NCI-H2171 (cell line): ENCODE measurements at regions not wholly inside any gene's neighbourhood (a gene's known extent, or its start where the extent isn't known, plus 50 kb on each side); places are given as distances from the start of the nearest gene placed in this dataset.

ENCODE experiments used
- DNase-seq: peaks from one replicate; lab custom pipeline; 2025; lab: John Stamatoyannopoulos, UW

DNA sequence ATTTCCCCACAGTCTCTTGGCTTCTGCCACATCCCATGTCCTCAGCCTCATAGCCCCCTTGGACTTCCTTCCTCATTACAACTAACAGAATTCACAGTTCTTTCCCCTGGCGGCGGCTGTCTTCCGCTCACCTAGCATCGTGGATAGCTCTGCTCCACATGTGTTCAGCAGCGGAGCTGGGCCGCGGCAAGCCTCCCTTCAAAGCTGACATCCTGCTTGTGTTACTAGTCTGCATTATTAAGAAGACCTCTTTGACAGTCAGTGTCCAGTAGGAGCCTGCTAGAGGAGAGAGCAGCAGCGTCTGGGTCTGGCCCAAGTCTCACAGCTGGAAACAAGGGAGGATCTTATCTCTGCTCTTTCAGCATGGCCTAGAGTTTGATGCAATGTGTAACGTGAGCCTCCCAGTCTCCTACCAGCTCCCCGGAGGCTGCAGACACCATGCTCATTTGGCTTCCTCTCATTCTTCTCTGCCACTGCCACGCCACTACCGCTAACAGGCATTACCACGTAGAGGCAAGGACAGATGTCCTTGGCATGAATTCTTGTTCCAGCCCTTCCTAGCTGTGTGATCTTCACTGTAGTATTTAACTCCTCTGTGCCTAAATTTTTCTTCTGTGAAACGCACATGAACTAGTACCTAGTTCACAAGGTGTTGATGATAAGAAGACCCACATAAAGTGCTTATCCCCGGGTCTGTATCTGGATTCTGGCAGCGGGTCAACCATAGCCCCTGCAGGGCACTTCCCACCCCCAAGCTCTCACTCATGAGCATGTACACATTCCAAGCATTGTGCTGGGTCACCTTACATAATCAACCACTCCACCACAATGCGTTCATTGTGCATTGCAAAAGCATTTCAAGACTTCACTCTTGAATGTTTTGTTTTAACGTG, 107.1 kb upstream of the BACH2 start:
- DNase-seq, result no peak

DNA sequence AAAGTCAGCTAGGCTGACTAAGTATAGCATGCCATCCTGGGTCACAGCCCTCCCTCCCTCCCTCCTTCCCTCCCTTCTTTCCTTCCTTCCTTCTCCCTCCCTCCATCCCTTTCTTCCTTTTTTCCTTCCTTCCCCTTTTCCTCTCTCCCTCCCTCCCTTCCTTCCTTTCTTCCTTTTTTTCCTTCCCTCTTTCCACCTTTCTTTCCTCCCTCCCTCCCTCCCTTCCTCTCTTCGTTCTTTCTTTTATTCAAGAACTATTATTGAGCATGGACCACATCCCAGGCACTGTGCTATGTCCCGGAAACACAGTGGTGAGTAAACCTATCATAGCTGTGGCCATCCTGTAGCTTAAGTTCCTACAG, 106.2 kb upstream of the BACH2 start:
- DNase-seq, result no peak

DNA sequence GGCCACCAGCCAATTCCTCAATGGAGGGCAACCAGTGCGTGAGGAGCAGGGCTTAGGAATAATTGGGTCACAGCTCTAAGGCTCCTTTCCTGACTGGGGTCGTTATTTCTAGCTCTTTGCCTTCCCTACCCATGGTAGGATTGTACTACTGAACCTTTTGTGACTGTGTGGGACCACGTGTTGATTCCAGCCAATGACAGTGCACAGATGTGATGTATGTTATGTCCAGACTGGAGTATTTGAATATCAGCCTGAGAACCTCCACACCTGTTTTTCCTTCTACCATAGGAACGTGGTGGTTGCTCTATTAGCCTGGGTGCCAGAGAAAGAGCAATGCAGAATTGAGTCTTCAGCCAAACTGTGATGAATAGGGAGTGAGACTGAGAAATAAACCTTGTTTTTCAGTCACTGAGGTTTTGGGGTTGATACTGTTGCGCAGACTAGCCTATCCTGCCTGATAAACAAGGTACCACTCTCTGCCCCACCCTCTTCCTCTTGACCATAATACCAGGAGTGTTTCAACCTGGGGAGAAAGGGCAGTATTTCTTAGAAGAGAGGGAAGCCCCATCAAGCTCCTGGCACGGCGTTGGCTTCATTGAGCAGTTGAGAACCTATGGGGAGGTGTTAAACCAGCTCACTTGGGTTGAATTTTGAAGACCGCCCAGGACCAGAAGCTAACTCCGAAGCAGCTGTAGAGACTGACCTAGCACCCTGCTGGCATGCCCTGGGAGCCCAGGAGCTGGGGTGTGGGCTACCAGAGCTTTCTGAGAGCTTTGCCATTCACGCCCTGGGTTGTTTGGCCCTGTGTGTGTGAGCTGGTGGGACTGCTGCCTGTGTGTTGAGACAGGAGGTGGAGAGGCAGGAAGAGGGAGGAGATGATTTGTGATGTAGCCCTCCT, 105.5 kb upstream of the BACH2 start:
- no peak for DNase-seq

DNA sequence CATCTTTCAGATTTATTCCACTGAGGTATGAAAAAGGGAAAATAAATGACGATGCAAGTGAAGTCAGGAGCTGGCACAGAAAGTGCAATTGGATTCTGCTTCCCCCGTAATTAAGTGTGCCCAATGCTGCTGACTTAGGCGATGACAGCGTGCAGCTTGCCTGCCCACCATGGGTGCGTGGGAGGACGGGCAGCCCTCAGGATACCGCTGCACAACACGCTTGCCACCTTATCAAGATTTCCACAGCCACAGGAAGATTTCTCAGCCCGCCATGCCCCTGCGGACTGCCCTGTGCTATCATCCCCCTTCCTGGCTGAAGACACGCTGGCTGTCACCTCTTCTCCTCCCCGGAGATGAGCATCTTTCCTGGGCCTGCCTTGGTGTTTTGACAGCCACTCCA, 103.3 kb upstream of the BACH2 start:
- DNase-seq, result no peak

DNA sequence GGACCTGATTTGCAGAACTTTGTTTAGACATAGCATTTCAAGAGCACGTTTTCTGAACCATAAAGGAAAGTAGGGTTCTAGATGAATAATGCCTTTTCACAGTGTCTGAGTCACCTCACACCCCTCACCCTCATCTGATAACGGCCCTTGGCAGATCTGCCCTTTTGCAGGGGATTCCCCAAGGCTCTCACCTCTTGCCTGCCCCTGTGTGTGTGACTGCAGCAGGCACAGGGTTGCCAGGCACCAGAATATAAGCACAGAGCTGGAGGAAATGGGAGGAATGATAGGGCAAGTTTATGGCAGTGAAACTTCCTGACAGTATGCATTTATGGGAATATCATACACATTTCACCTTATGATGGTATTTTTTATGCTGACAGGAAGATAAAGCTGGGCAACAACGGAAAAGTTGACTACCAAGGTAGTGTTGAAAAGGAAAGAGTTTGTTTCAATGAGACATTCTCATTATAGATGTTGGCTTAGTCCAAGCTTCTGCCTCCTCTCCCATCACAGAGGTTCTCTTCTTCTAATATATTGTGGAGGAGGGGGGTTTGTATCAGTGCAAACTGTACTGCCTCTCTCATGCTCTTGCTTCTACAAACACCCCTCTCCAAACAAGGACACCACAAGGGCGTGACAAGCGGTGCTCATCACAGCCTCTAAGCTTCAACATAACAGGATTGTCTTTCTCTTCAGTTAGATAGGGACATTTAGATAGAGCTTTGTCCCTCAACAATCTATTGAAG, 101.5 kb upstream of the BACH2 start:
- no peak for DNase-seq

DNA sequence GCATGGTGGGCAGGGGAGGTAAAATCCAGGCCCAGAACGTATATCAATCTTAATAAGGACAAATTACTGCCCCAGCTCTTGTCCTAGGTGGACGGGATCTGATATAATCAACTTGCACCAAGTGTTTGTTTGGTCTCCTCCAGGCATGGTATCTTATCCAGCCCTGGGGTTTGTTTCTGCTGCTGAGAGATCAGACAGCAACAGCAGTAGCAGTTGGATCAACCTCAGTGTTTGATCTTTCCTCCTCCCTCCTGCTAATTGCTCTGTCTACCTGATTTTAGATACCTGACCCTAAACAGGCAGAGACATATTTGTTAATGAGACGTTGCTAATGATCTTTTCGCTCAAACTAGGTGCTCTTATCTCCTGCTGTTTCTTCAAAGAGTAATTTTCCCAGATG, 100.4 kb upstream of the BACH2 start:
- no peak for DNase-seq

DNA sequence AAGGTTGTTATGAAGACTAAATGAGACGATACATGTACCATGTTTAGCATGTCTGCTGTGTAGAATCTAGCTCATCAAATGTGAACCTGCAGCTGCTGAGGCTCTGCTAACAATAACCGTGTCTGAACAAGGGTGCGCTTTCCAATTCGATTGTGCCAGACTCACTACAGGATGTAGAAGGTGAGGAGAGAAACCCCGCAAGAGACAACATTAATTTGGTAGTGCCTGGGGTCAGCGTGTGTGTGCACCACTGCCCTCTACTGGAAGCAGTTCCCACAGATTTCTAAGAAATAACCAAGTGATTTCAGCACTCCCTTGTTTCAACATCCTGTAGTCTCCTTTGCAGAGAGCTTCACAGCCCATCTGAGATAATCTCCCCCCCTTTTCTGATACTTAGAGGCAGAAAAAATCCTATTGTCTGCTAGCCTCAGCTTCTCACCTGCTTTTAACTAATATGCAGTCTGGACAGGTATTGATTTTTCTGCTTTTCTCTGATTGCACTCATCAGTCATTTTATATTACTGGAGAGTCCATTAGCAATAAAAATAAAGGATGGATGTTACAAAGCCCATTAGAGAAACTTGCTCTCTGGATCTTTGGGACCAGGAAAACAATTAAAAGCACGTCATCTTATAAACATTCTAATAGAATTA, 96.7 kb upstream of the BACH2 start:
- DNase-seq, result peak; percentile 29

DNA sequence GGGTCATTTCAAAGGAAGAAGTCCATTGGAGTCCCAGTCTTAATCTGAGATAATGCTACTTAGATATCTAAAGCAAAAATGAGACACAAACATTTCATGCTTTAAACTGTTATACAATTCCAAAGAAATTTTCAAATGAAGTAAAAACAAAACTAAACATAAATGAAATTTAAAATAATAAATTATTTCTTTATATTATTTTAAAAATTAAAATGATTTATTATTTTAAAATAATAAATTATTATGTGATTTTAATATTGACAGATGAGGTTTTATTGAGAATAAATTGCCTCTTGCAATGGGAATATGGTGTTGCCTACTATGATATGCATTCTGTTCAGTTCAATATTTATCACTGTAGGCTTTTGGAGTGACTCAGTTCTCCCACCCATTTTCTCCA, 93.7 kb upstream of the BACH2 start:
- no peak for DNase-seq

DNA sequence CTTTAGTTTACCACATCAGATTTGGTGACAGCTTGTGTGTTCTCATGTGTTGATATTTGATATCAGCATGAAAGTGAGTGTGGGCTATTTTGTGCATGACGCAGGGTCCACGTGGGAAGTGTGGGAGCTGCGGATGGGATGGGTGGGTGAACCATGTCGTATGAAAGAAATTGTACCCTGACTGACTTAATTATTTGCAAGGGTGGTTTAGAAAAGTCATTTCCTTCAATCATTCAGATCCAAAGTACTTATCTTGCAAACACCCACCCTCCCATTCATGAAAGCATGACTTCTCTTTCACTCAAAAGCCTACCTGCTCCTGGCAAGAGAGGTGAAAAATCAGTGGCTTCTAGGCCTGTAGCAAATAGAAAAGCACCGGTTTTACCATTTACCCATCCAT, 91.8 kb upstream of the BACH2 start:
- peak; percentile 71 for DNase-seq

DNA sequence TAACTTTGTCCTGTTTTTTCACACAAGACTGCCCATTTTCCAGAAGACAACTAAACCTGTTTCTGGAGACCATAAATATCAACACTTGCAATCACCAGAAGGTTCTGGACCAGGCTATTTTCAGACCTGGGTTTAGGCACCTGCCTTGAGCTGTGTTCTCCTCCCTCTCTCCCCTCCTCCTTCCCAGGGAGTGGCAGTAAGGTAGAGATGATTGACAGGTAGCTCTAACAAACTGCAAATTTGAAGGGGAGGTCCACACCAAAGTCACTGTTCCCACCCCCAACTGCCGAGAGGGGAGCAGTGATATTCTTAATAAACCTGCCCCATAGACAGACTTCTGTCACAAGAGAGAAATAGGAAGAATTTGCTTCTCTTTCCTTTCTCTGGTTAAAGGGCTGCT, 91.2 kb upstream of the BACH2 start:
- no peak for DNase-seq

DNA sequence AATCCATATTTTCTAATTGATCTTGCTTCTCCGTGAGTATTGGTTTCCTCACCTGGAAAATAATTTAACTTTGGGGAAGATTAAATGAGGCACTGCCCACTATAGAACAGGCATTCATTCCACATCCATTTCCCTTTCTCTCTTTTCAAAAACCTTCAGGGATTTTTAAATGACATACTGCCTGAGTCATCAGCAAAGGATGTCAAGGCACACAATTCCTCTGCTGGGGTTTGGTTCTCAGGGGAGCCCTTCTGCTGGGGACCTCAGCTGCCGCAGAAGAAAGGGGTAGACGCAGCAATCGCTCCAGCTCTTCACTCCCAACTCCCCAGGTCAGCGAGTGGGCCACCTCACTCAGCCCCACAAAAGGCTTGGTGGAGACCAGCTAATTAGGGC, 90.7 kb upstream of the BACH2 start:
- no peak for DNase-seq

DNA sequence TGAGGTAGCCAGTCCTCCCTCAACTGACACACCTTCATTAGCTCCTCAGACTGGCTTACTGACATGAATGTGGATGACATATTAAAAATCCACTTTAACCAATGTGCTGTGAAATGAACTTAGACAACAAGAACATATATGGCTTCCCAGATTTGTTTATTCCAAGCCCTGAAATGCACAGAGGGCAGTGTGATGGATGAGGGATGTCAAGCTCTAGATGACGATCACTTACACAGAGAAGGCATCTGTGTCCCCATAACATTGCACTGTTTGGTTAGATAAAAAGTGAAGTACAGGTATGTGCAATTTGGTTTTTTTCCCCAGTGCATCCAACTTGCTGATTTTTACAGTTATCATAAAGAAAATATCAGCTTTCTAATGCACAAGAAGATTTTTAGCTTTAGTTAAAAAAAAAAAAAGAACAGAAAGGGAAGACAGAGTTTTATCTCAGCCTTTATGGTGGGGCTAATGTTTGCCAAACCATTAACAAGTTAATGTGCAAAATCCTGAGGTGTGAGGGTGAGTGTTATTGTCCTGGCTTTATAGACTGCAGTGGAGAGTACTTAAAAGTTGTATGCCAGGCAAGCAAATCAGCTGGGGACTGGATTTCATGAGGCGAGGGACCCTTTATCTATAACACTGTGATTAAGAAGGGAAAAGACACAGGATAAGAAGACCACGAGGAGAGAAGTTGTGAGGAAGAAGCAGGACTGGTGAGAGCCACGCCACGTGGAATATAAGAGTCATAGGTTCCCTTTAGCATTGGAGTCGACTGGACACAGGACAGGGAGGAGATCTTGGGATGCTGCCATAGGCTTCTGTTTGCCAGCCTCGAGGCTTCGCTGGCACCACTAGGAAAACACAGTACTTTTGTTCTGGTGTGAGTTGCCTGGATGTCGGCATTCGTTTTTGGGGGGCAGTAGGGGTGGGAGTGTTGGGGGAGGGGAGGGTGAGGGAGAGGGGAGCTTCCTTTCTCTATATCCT, 90.0 kb upstream of the BACH2 start:
- no peak for DNase-seq

DNA sequence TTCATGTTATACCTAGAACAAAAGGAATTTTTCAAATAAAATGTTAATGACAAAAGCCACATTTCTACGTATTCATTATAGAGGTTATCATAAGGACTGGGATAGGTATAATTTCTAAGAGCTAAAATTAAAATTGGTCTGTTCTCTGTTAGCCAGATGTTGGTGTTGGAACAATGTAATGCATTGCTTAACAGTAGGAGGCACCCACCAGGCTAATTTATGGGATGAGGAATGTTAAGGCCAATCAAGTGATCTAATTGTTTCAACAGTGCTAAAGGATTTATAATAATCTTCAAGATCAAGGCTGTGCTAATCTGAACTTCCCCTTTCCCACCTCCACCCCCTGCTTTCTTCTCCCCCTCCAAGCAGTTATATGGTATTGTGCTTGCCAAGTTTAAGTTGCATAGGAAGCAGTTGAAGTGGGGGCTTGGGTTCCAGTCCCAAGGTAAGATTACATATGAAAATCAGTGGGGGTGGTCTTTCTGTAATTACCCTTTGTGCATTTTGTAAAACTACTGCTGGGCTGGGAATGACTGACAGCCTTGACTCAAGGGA, 89.2 kb upstream of the BACH2 start:
- DNase-seq, result no peak

DNA sequence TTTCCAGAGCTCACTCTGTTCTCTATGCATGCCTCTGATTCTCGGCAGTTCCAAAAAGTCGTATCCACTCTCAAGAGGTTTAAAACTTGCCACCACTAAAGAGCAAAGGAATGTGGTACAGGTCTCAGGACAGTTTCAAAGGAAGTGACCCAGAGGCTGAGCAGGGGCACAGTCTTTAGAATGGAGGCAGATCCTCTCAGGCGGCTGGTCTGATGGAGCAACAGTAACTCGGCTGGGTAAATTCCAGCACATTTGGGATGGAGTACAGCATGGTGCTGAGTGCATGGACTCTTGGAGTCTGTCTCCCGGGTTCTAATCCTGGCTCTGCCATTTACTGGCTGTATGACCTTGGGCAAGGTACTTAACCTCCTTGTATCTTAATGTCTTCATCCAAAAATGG, 88.1 kb upstream of the BACH2 start:
- no peak for DNase-seq

DNA sequence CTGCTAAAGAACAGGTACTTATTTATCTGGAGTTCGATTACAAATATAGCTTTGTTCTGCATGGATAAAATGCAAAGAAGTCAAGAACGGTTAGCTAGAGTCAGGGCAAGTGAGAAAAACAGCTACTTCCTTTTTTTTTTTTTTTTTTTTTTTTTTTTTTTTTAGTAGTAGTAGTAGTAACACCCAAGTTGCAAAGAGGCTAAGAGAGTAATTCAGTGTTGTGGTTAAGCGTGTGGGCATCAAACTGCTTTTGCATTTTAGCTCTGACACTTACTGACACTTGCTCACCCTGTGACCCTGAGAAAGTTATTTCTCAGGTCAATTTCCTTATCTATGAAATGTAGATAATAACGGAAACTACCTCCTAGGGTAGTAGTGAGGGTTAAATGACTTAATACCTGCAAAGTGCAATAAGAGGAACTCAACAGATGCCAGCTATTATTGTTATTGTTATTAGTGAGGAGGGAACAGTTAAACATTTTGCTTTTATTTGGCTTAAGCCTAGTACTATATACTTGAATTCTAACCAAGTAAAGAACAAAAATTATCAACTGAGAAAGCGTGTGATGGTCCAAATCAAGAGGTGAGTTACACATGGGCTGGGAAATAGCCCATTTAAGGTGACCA, 86.7 kb upstream of the BACH2 start:
- no peak for DNase-seq

DNA sequence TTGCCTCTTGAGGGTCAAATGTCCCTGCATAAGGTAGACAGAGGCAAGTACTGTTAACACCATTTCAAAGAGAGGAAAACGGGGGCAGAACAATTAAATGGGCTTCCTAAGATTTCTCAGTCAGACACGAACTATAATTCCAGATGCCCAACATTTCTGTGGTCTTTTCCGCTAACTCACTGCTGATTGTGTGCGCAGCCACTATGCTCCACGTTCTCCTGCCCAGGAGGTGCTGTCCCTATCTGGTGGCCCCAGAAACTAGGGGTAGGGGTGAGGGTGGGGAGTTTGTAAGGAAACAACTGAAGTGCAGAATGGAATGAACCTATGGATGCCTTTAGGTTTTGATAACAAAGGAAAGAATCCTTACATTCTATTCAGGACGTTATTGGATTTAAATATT, 86.1 kb upstream of the BACH2 start:
- DNase-seq, result no peak

DNA sequence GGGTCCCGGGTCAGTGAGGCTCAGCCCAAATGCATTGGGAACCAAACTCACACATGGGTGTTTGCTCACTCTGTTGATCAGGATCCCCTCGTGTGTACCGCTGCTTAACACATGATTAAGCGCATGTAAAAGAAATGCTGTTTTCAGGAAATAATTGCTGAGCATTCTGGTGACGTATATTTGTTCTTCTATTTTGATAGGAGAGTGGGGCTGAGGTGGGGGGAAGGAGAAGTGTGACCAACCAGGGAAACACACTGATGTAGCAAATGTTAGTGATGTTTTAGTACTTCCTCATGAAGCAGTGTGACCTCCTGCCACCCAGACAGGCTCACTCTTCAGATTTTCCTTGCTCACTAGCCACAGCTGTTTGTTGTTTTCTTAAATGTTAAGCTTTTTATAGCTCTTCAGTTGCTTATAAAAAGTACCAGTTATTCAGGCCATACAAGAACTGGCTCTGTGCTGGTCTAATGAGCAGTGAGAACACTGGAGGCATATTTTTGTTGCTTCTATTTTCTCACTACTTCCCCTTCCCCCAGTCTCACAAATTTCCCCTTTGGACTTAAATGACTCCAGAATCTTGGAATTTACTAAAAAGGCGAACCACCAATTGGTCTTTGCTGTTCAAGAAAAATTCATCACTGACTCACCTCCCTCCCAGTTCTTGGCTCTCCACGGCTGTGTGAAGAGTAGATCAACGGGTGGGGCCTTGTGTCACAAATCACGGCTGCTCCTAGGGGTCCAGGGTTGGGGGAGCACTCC, 79.2 kb upstream of the BACH2 start:
- DNase-seq, result no peak

DNA sequence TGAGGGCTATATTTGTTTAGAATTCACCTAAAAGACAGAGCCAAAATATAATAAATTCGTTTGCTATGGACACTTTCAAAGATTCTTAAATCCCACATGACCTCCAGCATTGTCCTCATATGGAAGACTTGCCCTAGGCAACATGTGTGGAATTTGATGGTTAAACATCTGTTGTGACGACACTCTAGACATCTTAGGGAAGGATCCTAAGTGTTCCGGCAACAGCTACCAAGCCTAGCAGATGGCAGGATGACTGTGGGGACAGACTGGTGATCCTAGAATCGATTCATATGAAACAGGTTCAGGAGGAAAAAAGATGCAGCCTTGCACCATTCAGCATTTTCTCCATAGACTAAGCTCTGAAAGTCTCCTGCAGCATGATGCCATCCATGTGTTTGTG, 77.6 kb upstream of the BACH2 start:
- peak; percentile 27 for DNase-seq

DNA sequence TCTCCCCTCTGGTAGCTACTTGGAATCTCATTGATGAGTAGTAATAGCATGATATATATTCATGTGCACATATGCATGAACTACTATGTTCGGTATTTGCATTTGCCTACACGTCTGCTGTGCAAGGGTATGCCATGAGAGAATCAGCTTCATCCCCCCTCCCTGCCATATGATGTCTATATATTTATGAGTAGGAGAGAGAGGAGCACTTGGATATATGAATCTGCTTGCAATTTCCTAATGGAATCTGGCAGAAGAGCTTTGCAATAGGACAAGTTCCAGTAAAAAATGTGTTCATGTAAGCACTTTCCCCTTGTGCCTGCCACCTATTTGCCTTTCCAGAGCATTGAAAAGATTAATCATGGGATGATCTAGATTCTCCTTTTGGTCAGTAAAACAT, 76.2 kb upstream of the BACH2 start:
- no peak for DNase-seq
